HFF-Myc (cell line): ENCODE measurements at regions not wholly inside any gene's neighbourhood (a gene's known extent, or its start where the extent isn't known, plus 50 kb on each side); places are given as distances from the start of the nearest gene placed in this dataset.

Experiments used
- DNase-seq: peaks from one replicate; pipeline ENCODE4 v3.0.0-alpha.2; 2011; ENCODE audit warnings: low read depth; ENCODE audit errors: extremely low read depth
- H3K4me3 ChIP-seq: replicated peaks from 2 replicates; pipeline ENCODE4 v1.5.1; 2011; ENCODE audit warnings: low read depth, mild to moderate bottlenecking, control low read depth, low read length
- CTCF ChIP-seq: IDR thresholded peaks from 2 replicates; pipeline ENCODE4 v1.5.1; 2012; ENCODE audit warnings: mild to moderate bottlenecking, low read depth, low read length, control low read depth; ENCODE audit errors: missing control alignments

- DNase-seq, result no peak
- no peak for TF ChIP-seq CTCF
Observed at GRCh38 chr12:107164392-107164791, 71.0 kb upstream of the CRY1 start.

GRCh38 chr12:107165581-107165980 lies 72.2 kb upstream of the CRY1 start:
- no peak for DNase-seq
- H3K4me3 ChIP-seq, result no peak overlapping the region
- no peak for TF ChIP-seq CTCF

More at GRCh38 chr12:107164392-107164791, 71.0 kb upstream of the CRY1 start:
- no peak overlapping the region for H3K4me3 ChIP-seq

- no peak overlapping the region for H3K4me3 ChIP-seq
- DNase-seq, result no peak
- no peak for TF ChIP-seq CTCF
Observed at GRCh38 chr12:107167756-107168155, 74.4 kb upstream of the CRY1 start.

GRCh38 chr12:107169200-107169599 lies 75.9 kb upstream of the CRY1 start:
- no peak overlapping the region for H3K4me3 ChIP-seq
- no peak for TF ChIP-seq CTCF
- no peak for DNase-seq

- DNase-seq, result no peak
- no peak overlapping the region for H3K4me3 ChIP-seq
- TF ChIP-seq CTCF, result no peak
Observed at GRCh38 chr12:107178776-107179175, 85.4 kb upstream of the CRY1 start.

GRCh38 chr12:107179871-107180270 lies 86.5 kb upstream of the CRY1 start:
- TF ChIP-seq CTCF, result no peak
- no peak for DNase-seq
- no peak overlapping the region for H3K4me3 ChIP-seq

- TF ChIP-seq CTCF, result no peak
- no peak overlapping the region for H3K4me3 ChIP-seq
- DNase-seq, result no peak
Observed at GRCh38 chr12:107180272-107180671, 86.9 kb upstream of the CRY1 start.
